PC-3 (cell line): ENCODE measurements at regions not wholly inside any gene's neighbourhood (a gene's known extent, or its start where the extent isn't known, plus 50 kb on each side); places are given as distances from the start of the nearest gene placed in this dataset.

Experiments
- ATAC-seq: fragments of 200-7000 bp; cut with Tn5 transposase; 2 replicates; pipeline ENCODE4 v1.9.1; 2020; ENCODE audit warnings: mild to moderate bottlenecking, moderate library complexity
- BruUV-seq: library from RNA; stranded (reverse); fragments of 400-500 nt; replicated peaks from 2 replicates; lab custom pipeline; 2021; lab: Mats Ljungman, UMichigan
- CTCF ChIA-PET: fragments of 300-600 bp; sonication (Branson Sonifier 250); formaldehyde crosslinking; loops from one replicate; lab custom pipeline; 2022; ENCODE audit warnings: antibody characterized with exemption; lab: Charles Lee
- POLR2A ChIA-PET: fragments of 300-600 bp; sonication (Branson Sonifier 250); formaldehyde crosslinking; loops from one replicate; lab custom pipeline; 2022; ENCODE audit warnings: antibody characterized with exemption; ENCODE audit not compliant: unreplicated experiment; lab: Charles Lee
- DNase-seq: peaks from one replicate; pipeline ENCODE4 v3.0.0-alpha.2; 2015
- H2AFZ ChIP-seq: fragments of 300-600 bp; sonication (generic); 2 replicates; pipeline ENCODE4 v1.6.0; 2016; ENCODE audit warnings: antibody characterized with exemption, low read length
- H3F3A ChIP-seq: fragments of 300-600 bp; sonication (generic); one replicate; pipeline ENCODE4 v1.6.0; 2017; ENCODE audit warnings: antibody characterized with exemption, low read length, control low read depth, mild to moderate bottlenecking; ENCODE audit not compliant: unreplicated experiment
- H3K27ac ChIP-seq: fragments of 300-600 bp; sonication (generic); 2 replicates; pipeline ENCODE4 v1.5.1; 2016; ENCODE audit warnings: mild to moderate bottlenecking, low read length
- H3K27me3 ChIP-seq: fragments of 300-600 bp; sonication (generic); 2 replicates; pipeline ENCODE4 v1.6.1; 2016; ENCODE audit warnings: low read length, mixed read lengths
- H3K36me3 ChIP-seq: fragments of 300-600 bp; sonication (generic); 2 replicates; pipeline ENCODE4 v1.6.1; 2016; ENCODE audit warnings: low read depth, mixed run types, low read length, mixed read lengths
- H3K4me1 ChIP-seq: fragments of 300-600 bp; sonication (generic); 2 replicates; pipeline ENCODE4 v1.5.1; 2016; ENCODE audit warnings: low read length; ENCODE audit not compliant: insufficient read depth
- H3K4me2 ChIP-seq: fragments of 300-600 bp; sonication (generic); 2 replicates; pipeline ENCODE4 v1.6.0; 2016; ENCODE audit warnings: low read length
- H3K4me3 ChIP-seq: fragments of 300-600 bp; sonication (generic); 2 replicates; pipeline ENCODE4 v1.5.1; 2016; ENCODE audit warnings: mild to moderate bottlenecking, low read length, mixed read lengths
- H3K79me2 ChIP-seq: fragments of 300-600 bp; sonication (generic); 2 replicates; pipeline ENCODE4 v1.6.1; 2017; ENCODE audit warnings: low read length, mixed read lengths
- H3K9ac ChIP-seq: fragments of 300-600 bp; sonication (generic); 2 replicates; pipeline ENCODE4 v1.6.0; 2016; ENCODE audit warnings: mild to moderate bottlenecking, low read length
- H3K9me2 ChIP-seq: fragments of 300-600 bp; sonication (generic); replicated peaks from 2 replicates; pipeline ENCODE4 v1.6.1; 2016; ENCODE audit warnings: mixed run types, low read length, mixed read lengths
- H3K9me3 ChIP-seq: fragments of 300-600 bp; sonication (generic); 2 replicates; pipeline ENCODE4 v1.6.1; 2016; ENCODE audit warnings: low read length, mixed read lengths
- H4K20me1 ChIP-seq: fragments of 300-600 bp; sonication (generic); 2 replicates; pipeline ENCODE4 v1.6.1; 2016; ENCODE audit warnings: low read length, mixed read lengths
- EZH2 ChIP-seq: fragments of 300-600 bp; sonication (generic); IDR thresholded peaks from one replicate; pipeline ENCODE4 v1.6.1; 2017; ENCODE audit warnings: antibody characterized with exemption, mild to moderate bottlenecking, low read length; ENCODE audit not compliant: unreplicated experiment
- EZH2phosphoT487 ChIP-seq: fragments of 300-600 bp; sonication (generic); IDR thresholded peaks from 2 replicates; pipeline ENCODE4 v1.6.1; 2018; ENCODE audit warnings: mild to moderate bottlenecking, antibody characterized with exemption, low read length, borderline replicate concordance
- intact Hi-C: fragments of 100-400 bp; cut with micrococcal nuclease; formaldehyde crosslinking; loops from 2 replicates; pipeline ENCODE4 v1.9.0; 2023
- TF ChIP-seq, protein P1 (sequence below): fragments of 300-600 bp; sonication (generic); conservative IDR thresholded peaks from 2 replicates; pipeline ENCODE4 v1.5.1; 2017; ENCODE audit warnings: antibody characterized with exemption, low read depth, mild to moderate bottlenecking, low read length

DNA sequence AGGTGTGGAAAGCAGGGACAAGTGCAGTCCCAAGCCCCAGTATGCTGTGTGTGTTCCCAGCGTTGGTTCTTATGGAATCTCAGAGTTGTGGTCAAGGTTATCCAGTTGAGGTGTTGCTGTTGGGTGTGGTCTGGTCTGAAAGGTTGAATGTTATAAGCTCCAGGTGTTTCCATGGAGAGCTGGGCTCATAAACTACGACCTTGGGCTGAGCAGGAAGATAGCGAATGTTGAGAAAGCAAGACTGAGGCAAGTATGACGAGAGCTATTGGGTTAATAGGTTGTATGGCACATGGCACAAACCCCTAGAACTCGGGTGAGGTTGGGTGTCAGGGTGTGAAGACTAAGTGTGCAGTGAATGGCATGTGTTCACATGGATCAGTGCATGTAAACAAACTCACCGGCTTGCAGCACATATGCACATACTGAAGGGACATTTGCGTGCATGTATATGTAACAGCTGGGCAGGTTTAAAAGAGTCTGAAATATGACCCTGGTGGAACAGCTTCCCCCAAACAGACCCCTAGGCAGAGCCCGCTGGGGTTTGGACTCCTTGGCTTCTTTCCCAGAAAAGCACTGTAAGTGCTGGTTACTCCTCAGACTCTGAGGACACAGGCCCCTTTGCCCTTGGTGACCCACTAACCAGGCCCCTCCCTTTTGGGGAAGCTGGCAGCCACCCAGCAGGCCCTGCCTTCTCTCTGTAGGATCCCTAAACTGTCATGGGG, 117.5 kb downstream of the NAV1 start:
- no peak for DNase-seq
- Histone ChIP-seq H3K4me2 (no peak overlapping the region), H3K4me3 (no peak overlapping the region), H4K20me1 (no peaks in the 10 kb centered on the region), H3K9me2 (no peaks in the 10 kb centered on the region), H3K27ac (no peak overlapping the region), H3K79me2 (no peaks in the 10 kb centered on the region), H3K9ac (no peak overlapping the region), H3F3A (no peaks in the 10 kb centered on the region), H3K27me3 (no peaks in the 10 kb centered on the region), H2AFZ (no peak overlapping the region), H3K36me3 (no peaks in the 10 kb centered on the region), H3K9me3 (no peaks in the 10 kb centered on the region), H3K4me1 (no peaks in the 10 kb centered on the region)
- CTCF ChIA-PET, result no interaction called here
- no peak for TF ChIP-seq EZH2
- TF ChIP-seq, protein P1, sequence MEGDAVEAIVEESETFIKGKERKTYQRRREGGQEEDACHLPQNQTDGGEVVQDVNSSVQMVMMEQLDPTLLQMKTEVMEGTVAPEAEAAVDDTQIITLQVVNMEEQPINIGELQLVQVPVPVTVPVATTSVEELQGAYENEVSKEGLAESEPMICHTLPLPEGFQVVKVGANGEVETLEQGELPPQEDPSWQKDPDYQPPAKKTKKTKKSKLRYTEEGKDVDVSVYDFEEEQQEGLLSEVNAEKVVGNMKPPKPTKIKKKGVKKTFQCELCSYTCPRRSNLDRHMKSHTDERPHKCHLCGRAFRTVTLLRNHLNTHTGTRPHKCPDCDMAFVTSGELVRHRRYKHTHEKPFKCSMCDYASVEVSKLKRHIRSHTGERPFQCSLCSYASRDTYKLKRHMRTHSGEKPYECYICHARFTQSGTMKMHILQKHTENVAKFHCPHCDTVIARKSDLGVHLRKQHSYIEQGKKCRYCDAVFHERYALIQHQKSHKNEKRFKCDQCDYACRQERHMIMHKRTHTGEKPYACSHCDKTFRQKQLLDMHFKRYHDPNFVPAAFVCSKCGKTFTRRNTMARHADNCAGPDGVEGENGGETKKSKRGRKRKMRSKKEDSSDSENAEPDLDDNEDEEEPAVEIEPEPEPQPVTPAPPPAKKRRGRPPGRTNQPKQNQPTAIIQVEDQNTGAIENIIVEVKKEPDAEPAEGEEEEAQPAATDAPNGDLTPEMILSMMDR, result no peak
- no peak for TF ChIP-seq EZH2phosphoT487
- POLR2A ChIA-PET, result no interaction called here
- intact Hi-C loops, result no loop called here
- no TSS peak for BruUV-seq
- ATAC-seq, result no peak

DNA sequence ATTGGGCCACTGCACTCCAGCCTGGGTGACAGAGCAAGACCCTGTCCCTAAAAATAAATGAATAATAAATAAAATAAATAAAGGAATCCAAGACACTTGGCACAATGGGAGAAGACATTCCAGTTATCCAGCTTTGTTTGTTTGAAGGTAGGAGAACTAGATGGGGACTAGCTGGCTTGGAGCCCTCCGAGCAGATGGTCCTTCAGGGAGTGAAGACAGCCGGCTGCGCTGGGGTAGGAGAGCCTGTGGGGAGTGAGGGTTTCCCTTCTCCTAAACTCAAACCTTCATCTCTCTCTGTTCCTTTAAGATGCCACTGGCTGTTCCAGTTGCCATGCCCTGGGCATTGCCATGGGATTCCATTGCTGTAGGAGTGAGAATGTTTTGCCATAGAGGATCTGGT, 120.6 kb downstream of the NAV1 start:
- ChIA-PET CTCF (no interaction called here), POLR2A (no interaction called here)

More for the DNA sequence above, 120.6 kb downstream of the NAV1 start:
- Histone ChIP-seq H3K79me2 (no peaks in the 10 kb centered on the region), H3K9ac (no peak overlapping the region), H4K20me1 (no peaks in the 10 kb centered on the region), H3K4me2 (no peak overlapping the region), H3F3A (no peaks in the 10 kb centered on the region), H3K9me2 (no peaks in the 10 kb centered on the region), H3K36me3 (no peaks in the 10 kb centered on the region), H3K27ac (no peak overlapping the region), H3K4me1 (no peaks in the 10 kb centered on the region), H3K9me3 (no peaks in the 10 kb centered on the region), H3K4me3 (no peak overlapping the region), H3K27me3 (no peaks in the 10 kb centered on the region), H2AFZ (no peak overlapping the region)
- TF ChIP-seq EZH2, result no peak
- TF ChIP-seq, protein P1, result no peak
- no peak for TF ChIP-seq EZH2phosphoT487
- DNase-seq (no peak), ATAC-seq (no peak)
- no TSS peak for BruUV-seq
- intact Hi-C loops, result no loop called here
